GM18517 (cell line): ENCODE measurements at regions not wholly inside any gene's neighbourhood (a gene's known extent, or its start where the extent isn't known, plus 50 kb on each side); places are given as distances from the start of the nearest gene placed in this dataset.
"Not testable (repeated sequence)": the region's sequence is repeated elsewhere in the genome, so short reads cannot be mapped to it uniquely, and the experiment has no call there.

Source experiments
- ATAC-seq: cut with Tn5 transposase; IDR thresholded peaks from one replicate; pipeline ENCODE4 v1.9.1; 2021; ENCODE audit warnings: mild to moderate bottlenecking, moderate library complexity; ENCODE audit not compliant: unreplicated experiment

GRCh38 chrX:65971151-65971550 lies 68.7 kb downstream of the VSIG4 start:
- ATAC-seq: no peak

GRCh38 chrX:65967159-65967558 lies 72.7 kb downstream of the VSIG4 start:
- not testable (repeated sequence) for ATAC-seq

GRCh38 chrX:65961714-65962113 lies 78.2 kb downstream of the VSIG4 start:
- no peak for ATAC-seq

GRCh38 chrX:65948103-65948502 lies 91.8 kb downstream of the VSIG4 start:
- no peak for ATAC-seq

- ATAC-seq: no peak
These were observed 98.1 kb downstream of the VSIG4 start for GRCh38 chrX:65941775-65942174.

- no peak for ATAC-seq
These were observed 106.7 kb downstream of the VSIG4 start for GRCh38 chrX:65933085-65933589.

GRCh38 chrX:65932173-65933084 lies 107.5 kb downstream of the VSIG4 start:
- ATAC-seq: no peak

GRCh38 chrX:65928522-65928921 lies 111.4 kb downstream of the VSIG4 start:
- no peak for ATAC-seq

GRCh38 chrX:65927386-65927785 lies 112.5 kb downstream of the VSIG4 start:
- not testable (repeated sequence) for ATAC-seq

- peak; percentile 71 for ATAC-seq
These were observed 113.5 kb downstream of the VSIG4 start for GRCh38 chrX:65926095-65927019.

GRCh38 chrX:65925592-65925991 lies 114.3 kb downstream of the VSIG4 start:
- ATAC-seq: no peak

GRCh38 chrX:65925005-65925404 lies 114.9 kb downstream of the VSIG4 start:
- ATAC-seq: no peak

- ATAC-seq: no peak
These were observed 118.5 kb downstream of the VSIG4 start for GRCh38 chrX:65921363-65921762.

GRCh38 chrX:65920620-65921019 lies 119.3 kb downstream of the VSIG4 start:
- ATAC-seq: no peak

- no peak for ATAC-seq
These were observed 129.0 kb downstream of the VSIG4 start for GRCh38 chrX:65910899-65911298.

GRCh38 chrX:65903750-65904149 lies 136.1 kb downstream of the VSIG4 start:
- ATAC-seq: no peak

GRCh38 chrX:65902011-65902410 lies 137.9 kb downstream of the VSIG4 start:
- ATAC-seq: no peak

GRCh38 chrX:65900850-65901844 lies 138.7 kb downstream of the VSIG4 start:
- ATAC-seq: no peak

- ATAC-seq: no peak
These were observed 145.7 kb downstream of the VSIG4 start for GRCh38 chrX:65894133-65894532.

GRCh38 chrX:65891817-65892216 lies 148.1 kb downstream of the VSIG4 start:
- ATAC-seq: not testable (repeated sequence)
